GM18507 (cell line): ENCODE measurements at regions not wholly inside any gene's neighbourhood (a gene's known extent, or its start where the extent isn't known, plus 50 kb on each side); places are given as distances from the start of the nearest gene placed in this dataset.

Source experiments
- DNase-seq: peaks from one replicate; pipeline ENCODE4 v3.0.0; 2011; ENCODE audit warnings: low read depth; ENCODE audit not compliant: insufficient read length; ENCODE audit errors: extremely low spot score
- FAIRE-seq: peaks from 2 replicates; lab custom pipeline; 2011; peaks lifted over from hg19 to GRCh38; lab: Jason Lieb, UNC

DNA sequence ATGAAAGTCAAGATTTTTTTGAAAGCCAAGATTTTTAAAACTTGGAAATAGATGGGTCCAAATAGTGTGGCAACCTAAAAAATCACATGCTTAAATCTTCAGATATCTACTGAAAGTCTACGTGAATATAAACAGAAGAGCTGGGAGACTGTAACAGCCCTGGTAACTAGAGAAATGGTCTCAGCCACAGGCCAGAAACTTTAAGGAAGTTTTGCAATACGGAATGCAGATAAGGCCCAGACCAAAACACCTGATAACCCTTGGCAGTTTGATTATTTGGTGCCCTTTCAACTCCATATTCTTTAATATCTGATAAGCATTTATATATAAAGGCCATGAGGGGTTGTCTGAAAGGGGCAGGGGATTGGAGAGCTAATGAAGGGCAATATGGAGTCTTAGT lies 537.3 kb upstream of the TGFBR2 start:
- DNase-seq (no peak), FAIRE-seq (no peak)

DNA sequence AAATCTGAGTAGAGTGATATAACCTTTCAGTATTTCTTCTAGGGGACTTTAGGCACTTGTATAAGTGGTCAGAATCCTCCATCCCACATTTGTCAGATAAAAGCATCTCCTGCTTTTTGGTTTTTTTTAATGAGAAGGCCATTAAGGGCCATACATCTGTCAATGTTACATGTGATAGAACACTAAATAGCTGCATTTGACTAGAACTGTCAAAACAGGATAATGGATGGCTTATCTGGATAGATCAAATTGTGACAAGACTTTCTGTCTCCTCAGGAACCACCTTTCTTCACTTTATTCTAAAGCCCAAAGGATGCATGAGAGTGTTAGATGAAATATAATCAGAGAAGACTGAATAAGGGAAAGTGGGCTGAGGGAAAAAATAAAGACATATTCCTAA lies 533.4 kb upstream of the TGFBR2 start:
- DNase-seq (no peak), FAIRE-seq (no peak)

DNA sequence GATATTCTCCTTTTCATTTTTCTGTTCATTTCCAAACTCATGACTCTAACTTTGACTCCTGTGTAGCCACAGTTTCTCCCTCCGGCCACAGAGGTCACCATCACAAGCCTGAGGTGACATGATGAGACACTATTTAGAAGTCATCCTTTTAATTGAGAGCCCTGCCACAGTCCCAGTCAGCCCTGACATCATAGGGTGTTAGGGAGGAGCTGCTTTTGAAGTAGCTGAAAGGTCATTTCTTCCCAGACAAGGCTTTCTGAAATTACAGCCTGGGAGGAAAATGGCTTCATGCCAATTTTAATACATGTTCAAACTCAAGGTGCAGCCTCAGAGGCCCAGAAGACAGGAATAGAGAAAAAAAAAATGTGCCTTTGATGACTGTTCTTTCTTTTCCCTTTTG lies 532.8 kb upstream of the TGFBR2 start:
- DNase-seq (no peak), FAIRE-seq (no peak)

DNA sequence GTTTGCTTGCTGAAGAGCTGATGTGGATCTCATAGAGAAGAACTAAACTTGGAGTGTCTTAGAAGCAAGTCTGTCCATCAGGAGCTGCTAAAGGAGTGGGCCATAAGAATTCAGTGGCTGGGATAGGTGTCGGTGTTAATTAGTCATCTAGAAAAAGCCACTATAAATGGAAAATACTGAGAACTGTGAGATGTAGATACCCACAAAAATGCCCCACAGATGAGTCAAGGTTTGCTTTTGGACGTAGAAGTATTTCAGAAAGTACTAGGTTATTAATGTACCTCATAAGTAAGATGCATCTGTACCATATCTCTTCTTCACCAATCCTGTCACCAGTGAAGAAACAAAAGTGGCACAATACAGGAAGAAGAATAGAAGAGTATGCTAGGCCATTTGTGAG lies 530.9 kb upstream of the TGFBR2 start:
- no peak for DNase-seq

DNA sequence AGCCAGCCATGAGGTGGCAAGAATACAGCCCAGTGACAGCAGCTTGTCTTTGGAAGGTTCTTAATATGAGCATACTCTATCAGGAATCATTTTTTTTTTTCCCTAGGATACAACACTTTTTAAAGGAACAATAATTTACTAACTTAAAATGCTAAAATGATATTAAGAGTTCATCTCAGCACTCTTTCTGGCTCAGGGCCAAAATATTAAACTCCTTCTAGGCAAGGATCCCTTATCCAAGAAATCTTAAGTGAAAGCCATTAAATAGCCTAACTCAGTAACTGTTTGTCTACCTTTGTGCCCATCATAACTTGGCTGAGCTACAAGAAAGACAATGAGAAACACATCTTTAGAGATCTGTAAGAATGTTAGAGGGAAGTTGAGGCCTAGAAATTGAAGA lies 529.5 kb upstream of the TGFBR2 start:
- DNase-seq (no peak), FAIRE-seq (no peak)

More for the DNA sequence above, 530.9 kb upstream of the TGFBR2 start:
- FAIRE-seq: no peak

DNA sequence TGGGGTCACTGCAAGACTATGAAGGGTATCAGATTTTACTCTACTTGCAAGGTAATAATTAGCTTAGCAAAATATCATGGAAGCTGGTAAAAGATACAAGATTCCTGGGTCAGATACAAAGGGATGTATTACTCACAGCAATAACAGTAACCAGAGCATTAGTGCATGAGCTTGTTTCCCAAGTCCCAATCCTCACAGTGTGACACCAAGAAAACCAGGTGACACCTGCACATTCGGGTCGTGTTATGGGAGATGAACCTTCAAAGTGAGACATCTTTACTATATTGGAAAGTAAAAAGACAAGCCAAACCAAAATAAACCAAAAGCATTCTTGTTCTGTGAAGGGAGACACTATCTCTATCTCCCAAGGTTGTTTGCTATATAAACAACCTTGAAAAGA lies 528.7 kb upstream of the TGFBR2 start:
- DNase-seq: no peak

DNA sequence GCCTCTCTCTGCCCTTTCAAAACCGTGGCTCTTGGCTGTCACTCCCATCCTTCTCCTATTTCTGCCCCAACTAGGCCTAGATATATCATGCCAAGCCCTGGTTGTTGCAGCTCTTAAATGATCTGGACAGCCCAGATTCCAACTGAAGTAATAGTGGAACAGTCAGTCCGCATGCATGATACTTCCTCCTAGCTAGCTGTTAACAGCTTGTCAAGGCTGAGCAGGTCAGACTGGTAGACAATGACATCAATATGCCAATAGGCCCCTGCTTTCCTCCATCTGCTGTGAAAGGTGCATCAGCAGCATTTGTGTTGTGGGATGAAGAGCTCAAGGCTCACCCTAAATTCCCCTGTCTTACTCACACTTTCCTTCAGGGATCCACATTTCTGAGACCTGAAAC lies 527.7 kb upstream of the TGFBR2 start:
- FAIRE-seq (no peak), DNase-seq (no peak)

More for the DNA sequence above, 528.7 kb upstream of the TGFBR2 start:
- FAIRE-seq: no peak

DNA sequence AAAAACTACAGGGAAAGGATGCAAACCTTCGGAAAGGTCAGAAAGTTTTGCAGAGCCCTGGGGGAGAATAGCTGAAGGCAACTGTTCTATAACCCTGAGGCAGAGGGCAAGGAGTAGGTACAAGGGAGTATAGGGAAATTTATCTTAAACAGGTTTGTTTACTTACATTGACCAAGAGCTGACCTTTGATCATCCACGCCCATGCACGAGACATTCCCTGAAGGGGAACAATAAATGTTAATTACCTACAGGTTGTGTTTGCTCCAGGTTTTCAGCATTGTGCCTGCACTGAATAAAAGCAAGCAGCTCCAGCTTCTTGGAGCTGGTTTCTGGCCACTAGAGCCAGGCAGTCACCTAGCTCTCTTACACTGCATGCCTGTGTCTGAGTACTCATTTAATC lies 524.5 kb upstream of the TGFBR2 start:
- FAIRE-seq (no peak), DNase-seq (no peak)

DNA sequence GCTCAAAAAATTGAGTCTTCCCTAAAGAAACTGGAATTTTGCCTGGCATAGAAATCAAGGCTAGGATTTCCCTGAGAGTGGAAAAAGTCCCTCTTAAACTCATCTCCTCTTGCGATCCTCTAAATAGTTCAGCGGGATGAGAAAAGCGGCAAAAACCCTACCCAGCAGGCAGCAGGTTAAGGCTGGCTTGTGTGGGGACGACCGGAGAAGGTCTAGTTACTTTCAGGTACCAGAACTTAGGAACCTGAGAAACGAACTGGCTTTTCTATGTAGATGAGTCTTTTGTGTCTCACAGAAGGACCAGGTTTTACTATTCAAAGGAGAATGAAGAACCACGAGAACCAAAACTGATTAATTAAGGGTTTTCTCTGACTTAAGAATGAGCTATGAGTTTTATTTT lies 523.7 kb upstream of the TGFBR2 start:
- FAIRE-seq: no peak
- no peak for DNase-seq

DNA sequence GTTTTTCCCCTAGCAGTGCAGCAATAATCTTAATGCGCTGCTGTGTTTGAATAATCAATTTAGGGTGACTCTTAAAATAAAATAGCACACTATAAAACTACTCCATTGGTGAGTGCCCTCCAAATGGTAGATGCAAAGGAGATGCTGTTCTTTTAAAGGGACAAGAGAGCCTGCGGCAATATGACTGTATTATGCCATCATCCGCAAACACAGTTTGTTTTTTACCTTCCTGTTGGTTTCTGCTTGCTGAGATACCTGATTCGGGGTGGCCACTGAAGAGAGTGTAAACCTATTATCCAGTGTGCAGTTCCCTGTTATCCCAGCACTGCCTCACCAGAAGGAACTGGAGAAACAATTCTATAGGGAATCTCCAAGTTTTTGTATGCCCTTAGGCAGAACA lies 523.1 kb upstream of the TGFBR2 start:
- FAIRE-seq (no peak), DNase-seq (no peak)

DNA sequence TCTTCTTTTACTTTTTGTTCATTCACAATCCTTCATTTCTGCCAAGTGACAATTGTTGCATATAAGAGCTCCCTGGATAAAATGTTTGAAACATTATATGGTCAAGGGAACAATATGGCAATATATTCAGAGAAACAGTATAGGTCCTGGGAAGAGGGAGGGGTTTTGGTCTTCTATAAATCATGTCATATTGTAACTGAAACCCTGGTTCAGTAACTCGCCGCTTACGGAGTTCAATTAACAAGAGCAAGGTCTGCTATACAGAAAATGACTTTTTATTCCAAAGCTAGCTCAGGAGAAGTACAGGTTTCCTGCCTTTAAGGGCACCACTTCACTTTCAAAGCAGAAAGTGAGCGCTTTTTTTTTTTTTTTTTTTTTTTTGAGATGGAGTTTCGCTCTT lies 522.1 kb upstream of the TGFBR2 start:
- DNase-seq (no peak), FAIRE-seq (no peak)

DNA sequence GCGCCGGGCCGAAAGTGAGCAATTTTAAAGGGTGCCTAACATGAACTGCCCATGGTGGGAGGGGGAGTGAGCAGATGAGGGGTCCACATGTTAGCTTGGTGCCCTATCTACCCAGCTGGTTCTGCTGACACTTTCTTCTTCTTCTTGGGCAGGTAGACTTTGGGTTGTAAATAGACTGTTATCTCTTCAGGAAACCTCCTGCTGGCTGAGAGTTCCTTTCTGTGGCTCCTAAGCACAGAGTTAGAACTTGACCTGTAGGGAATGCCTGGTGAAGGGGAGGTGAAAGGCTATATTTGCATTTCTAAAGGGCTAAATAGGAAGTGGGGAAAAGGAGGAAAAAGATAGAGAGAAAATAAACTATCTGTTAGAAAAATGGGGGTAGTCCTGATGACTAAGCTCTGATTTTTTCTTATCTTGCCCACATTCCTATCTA lies 521.4 kb upstream of the TGFBR2 start:
- FAIRE-seq: no peak
- no peak for DNase-seq

DNA sequence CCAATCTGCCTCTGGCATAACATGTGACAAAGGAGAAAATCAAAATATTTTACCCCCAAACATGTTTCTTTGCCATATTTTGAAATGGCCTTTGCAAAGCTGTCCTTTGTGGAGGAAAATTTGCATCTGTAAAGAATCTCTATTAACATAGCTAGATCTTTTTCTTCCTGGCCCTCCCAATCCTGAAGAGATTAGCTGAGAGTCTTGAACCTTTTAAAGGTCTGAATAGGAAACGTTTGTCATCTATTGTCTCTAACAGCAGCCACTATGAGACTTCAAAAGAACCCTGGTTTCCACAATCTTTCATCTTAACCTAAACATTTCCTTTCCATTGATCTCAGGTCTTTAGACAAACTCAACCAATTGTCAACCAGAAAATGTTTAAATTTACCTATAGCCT lies 520.9 kb upstream of the TGFBR2 start:
- DNase-seq (no peak), FAIRE-seq (no peak)

DNA sequence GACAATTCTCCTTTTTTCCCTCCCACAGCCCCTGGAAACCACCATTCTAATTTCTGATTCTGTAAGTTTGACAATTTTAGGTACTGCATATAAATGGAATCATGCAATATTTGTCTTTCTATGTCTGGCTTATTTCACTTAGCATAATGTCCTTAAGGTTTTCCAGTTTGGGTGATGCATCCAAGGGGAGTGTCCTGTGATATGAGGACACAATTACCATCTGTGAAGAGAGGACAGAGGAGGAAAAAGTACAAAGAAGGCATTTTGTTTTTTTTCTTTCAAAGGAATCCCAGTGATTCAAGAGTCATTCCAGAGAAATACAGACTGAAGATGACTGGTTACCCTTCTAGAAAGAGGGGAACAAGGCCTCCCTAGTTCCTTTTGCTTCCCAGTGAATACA lies 514.7 kb upstream of the TGFBR2 start:
- FAIRE-seq: no peak
- DNase-seq: no peak

DNA sequence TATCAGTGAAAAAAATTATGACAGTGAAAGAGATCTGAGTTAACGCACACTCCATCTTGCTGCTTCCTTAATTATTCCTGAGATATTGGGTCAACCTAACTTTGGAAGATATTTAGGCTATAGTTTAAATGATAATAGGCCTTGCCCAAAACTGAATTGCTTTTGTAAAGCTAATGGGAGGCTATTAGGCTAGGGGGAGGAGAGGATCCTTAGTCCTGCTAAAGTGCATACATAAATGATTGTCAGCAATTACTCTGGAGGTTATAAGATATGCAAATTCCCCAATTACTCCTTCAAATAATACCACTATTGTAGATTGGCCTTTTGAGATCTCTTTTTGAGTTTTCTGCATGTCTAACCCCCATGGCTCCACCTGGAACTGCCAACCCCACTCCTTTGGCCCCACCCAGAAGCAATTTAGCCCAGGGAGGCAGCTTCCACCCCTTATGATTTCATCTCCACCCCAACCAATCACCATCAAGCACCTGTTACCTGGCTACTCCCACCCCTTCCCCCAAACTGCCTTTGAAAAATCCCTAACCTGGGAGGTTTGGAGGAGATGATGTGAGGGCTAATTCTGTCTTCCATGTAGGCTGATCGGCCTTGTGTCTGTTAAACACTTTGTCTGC lies 509.3 kb upstream of the TGFBR2 start:
- DNase-seq (no peak), FAIRE-seq (no peak)

DNA sequence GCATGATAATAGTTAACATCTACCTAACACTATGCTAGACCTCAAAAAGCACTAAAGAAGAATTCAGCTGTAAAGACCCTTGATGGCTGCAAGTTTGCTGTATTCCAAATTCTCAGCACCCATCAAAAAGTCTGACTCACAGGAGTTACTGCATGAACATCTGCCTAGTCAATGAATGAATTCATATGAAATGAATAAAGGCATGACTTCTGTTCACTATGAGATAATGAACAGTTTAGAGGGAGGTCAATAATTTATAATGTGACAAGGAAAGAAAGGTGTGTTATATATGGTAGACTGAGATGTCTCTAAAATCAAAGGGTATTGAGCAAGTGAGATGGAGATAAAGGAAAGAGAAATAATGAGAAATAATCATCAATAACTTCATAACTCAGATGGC lies 508.2 kb upstream of the TGFBR2 start:
- no peak for FAIRE-seq
- DNase-seq: no peak

DNA sequence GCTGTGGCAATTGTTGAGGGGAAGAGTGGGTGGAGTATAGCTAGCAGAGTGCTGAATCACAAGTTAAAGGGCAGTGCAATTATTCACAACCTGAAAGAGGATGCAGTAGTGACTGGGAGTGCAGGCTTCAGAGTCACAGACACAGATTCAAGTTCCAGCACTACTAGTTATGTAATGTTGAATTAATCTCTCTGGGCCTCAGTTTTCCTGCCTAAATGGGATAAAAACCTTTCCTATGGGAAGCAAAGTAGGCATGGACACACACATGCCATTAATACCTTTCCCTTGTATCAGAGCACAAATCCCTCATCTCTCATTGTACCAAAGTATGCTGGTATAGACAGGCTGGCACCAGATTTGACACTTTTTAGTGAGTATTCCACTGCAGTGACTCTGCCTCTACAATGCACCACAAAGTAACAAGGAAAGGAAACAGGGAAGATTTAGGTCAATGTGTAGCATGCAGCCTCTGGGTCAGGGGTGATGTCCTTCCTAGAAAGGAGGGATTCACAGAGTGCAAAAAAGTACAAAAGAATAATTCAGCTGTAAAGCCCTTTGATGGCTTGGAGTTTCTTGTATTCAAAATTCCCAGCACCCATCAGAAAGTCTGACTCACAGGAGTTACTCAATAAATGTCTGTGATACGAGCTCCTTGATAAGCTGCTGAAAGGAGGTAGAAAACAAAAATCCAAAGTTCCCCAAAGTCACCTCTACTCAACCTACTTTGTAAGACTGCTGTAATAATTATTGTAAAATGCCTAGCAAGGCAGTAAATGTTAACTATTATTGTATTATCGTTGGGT lies 507.5 kb upstream of the TGFBR2 start:
- no peak for FAIRE-seq
- no peak for DNase-seq

DNA sequence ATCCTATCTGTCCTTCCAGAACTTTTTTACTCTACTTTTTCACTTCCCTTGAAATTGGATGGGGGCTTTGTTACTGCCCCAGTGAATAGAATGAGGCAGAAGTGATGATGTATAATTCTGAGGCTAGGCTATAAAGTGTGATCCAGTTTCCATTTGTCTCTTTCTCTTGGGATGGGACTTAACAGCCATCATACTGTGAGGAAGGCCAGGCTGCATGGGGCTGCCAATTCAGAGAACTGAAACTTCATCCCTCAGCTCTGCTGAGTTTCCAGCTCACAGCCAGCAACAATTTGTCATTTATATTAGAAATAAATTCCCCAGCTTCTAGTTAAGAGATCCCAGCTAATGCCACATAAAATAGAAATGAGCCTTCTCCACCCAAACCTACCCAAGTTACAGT lies 504.0 kb upstream of the TGFBR2 start:
- no peak for FAIRE-seq

DNA sequence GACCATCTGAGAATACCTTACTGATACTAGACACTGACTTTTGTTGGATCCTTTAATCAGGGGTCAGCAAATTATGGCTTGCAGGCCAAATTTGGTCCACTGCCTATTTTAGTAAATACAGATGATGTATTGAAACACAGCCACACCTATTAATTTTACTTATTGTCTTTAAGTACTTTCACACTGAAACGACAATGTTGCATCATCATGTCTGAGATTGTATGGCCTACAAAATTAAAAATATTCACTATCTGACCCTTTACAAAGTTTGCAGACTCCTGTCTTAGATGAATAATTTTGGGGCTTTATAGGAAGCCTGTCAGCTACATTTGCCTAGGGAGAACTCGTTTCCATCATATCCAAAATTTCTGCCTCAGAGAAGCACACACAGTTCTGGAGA lies 503.2 kb upstream of the TGFBR2 start:
- FAIRE-seq: no peak
- no peak for DNase-seq

More for the DNA sequence above, 504.0 kb upstream of the TGFBR2 start:
- no peak for DNase-seq

DNA sequence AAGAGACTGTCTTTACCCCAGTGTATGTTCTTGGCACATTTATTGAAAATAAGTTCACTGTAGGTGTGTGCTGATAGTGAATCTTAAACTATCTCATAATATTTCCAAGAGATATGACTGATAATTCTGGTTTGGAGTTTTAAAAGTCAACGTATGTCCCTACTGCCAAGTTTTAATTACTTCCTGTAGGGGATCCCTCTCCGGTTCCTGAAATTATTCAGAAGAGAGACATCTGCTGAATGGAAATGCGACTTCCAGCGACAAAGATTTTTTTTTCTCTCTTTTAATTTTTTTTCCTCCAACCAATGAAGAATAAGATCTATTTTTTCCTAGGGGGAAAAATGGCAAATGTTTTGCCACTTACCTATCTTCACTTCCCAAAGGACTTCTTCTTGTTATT lies 498.9 kb upstream of the TGFBR2 start:
- no peak for FAIRE-seq
- DNase-seq: no peak

DNA sequence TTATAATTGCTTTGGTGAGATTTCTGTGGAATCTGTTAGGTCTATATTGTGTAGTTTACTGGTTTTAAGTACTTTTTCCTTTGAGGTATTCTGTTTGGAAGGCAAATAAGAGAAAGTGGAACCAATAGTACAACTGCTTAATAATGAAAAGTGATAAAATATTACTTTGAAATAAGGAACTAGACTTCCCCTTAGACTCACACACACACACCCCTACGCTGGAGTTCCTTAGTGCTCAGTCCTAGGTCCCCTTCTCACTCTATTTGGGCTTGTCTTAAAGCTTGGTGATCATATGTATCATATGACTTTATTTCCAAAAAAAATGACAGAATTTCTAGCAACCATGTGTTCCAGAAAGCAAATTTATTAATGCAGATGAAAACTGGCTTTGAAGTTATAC lies 494.0 kb upstream of the TGFBR2 start:
- DNase-seq (no peak), FAIRE-seq (no peak)
